NCI-H2107 treated with DMSO at 0.1 percent for 48 hours (cell line): ENCODE measurements at regions not wholly inside any gene's neighbourhood (a gene's known extent, or its start where the extent isn't known, plus 50 kb on each side); places are given as distances from the start of the nearest gene placed in this dataset.

Experiments
- DNase-seq: peaks from one replicate; lab custom pipeline; 2025; ENCODE audit not compliant: unreplicated experiment; lab: John Stamatoyannopoulos, UW

DNA sequence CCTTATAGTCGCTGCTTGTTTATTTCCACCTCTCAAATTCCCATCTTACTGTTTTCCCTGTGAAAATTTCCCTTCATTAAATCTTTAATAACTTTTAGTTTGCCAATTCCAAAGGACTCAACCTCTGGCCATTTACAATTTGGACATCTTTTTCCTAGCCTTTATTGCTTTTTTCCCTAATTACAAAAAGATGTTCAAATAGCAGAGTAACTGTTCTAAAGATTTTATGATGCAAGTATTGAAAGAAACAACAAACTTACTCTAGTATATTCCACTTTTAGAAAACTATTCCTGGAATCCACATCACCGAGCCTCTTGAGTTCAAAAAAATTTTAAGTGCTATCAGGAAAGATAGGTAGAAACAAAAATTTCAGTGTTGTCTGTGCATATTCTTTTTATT lies 174.1 kb upstream of the UBE2E2 start:
- DNase-seq = no peak

DNA sequence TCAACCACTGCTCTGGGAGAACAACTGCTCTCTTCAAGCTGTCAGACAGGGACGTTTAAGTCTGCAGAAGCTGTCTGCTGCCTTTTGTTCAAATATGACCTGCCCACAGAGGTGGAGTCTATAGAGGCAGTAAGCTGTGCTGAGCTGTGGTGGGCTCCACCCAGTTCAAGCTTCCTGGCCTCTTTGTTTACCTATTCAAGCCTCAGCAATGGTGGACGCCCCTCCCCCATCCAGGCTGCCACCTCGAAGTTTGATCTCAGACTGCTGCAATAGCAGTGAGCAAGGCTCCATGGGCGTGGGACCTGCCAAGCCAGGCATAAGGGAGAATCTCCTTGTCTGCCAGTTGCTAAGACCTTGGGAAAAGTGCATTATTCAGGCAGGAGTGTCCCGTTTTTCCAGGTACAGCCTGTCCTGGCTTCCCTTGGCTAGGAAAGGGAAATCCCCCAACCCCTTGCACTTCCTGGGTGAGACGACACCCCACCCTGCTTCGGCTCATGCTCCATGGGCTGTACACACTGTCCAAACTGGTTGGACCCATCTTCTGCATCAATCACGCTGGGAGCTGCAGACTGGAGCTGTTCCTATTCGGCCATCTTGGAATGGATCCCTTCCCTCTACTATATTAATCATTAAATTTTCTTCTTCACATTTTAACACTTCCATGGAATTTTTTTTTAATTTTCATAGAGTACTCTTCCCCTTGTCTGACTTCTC lies 167.0 kb upstream of the UBE2E2 start:
- no peak for DNase-seq

DNA sequence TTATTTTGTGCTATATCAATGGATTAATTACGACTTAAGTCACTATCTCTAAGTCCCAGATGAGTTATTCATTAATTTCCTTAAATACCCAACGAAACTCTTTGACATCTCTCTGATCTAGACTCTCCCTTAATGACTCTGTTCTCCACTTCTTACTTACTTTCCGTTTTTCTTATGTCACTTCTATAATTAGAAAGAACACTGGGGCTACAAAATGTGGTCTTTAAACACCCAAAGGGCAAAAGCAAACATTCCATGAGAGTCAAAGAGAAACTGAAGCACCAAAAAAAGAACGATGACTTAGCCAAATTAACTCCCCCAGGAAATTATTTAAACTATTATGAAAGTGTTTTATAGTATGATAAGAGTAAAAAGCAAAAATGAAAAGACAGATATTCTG lies 166.4 kb upstream of the UBE2E2 start:
- no peak for DNase-seq

DNA sequence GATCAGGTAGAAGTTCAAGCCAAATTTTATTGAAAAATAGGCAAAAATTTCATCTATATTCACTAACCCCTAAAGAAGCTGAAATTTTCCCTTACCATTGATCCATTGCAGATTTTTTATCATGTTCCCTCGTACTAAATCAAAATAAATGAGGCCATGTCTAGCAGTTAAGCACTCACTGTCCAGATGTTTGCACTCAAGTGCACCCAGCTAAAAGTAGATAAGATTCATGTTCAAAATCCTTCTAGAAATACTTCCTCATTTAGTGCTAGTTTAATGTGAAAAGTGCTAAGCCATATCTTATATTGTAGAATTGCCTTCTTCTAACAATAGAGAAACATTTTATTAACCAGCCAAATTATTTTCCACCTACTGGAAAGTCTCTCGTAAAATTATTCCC lies 164.7 kb upstream of the UBE2E2 start:
- no peak for DNase-seq

DNA sequence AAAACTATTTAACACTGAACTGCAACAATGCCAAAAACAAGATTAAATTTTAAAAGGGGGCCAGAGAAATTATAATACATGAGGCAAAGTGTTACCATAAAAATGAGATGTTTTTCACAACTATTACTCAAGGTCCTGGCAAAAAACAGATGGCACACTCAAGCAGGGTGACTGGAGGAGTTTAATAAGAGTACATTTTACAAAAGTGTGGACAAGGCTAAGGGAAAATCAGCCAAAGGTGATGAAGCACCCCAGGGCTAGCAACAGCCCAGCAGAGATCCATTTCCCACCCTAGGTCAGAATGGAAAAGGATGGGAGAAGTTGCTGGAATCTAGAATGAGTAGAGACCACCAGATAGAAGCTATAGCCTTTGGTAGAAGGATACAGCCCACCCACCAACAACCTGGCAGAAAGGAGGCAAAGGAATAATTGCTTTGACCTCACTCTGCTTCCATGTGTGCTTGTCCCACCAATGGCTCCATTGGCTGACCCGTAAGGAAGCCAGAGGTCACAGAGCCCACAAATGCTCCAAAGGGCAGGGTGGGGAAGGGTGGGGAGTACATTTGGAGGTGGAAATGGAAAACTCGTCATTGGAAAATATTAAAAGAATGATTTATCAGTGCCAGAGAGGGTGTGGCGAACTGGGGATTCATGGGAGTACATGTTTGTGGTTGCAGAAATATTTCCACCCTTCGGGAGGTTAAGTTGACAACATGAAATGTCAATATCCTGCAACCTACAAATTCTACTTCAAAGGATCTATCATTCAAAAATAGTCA lies 161.0 kb upstream of the UBE2E2 start:
- no peak for DNase-seq

DNA sequence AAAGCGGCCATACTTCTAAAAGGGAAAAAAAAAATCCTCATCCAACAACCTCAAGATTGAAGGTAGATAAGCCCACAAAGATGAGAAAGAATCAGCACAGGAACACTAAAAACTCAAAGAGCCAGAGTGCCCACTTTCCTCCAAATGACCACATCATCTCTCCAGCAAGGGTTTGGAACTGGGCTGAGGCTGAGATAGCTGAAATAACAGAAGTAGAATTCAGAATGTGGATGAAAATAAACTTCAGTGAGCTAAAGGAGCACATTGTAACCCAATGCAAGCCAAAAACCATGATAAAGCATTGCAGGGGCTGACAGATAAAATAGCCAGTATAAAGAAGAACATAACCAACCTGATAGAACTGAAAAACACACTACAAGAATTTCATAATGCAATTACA lies 158.7 kb upstream of the UBE2E2 start:
- DNase-seq = no peak

DNA sequence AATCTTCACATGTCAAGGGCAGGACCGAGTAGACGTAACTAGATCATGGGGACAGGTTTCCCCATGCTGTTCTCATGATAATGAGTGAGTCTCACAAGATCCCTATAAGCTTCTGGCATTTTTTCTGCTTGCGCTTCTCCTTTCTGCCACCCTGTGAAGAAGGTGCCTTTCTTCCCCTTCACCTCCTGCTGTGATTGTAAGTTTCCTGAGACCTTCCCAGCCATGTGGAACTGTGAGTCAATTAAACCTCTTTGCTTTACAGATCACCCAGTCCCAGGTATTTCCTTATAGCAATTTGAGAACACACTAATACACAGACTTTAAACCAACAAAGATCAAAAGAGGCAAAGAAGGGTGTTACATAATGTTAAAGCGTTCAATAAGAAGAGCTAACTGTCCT lies 156.6 kb upstream of the UBE2E2 start:
- DNase-seq = no peak

DNA sequence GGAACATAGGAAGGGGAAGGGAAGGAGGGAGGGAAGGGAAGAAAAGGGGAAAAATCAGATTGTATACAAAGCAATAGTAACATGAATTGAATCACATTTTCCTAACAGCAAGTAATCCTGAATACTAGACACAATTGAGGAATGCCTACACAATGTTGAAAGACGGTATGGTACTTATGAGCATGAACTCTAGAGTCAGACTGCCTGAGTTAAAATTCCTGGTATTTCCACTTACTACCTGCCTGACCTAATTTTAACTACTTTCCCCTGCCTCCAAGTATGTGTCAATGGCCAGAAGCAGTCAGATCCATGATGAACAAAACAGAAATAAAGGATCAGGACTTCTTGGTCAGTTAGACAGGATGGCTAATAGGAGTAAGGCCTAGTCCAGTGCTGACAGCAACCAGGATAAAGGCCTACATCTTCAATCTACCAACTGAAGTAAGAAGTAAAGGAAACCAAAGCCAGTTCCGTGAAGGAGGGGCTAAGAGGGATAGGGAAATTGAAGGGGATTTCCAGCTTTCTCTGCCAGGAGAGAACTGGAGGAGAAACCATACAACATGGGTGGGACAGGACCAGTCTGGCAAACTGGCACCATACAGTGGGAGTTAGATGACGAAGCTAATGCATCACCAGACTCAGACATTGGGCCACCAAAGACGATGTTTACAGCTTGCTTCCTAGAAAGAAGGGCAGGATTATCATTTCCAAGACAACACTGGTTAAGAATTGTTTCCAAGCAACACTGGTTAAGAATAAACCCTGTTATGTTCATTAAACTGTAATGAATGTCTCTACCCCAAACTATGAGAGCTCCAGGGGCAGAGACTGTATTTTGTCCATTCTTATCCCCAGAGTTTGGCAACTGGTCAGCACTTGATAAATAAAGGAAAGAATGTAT lies 151.6 kb upstream of the UBE2E2 start:
- DNase-seq = no peak

DNA sequence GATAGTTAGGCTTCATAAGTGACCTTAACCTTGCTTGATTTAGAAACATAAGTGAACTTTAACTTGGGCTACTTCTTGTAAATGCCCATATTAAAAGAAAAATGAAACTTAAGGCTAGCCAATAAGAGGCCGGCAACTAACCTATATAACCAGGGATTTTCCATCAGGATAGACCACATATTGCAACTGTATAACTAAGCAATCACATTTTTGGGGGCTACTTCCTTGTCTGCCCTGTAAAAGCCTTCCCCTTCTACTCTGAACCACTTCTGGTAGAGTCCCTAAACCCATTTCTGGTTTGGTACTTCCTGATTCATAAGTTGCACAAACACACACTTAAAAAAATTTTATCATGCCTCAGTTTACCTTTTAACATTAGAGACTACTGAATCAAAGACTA lies 150.9 kb upstream of the UBE2E2 start:
- DNase-seq = no peak

DNA sequence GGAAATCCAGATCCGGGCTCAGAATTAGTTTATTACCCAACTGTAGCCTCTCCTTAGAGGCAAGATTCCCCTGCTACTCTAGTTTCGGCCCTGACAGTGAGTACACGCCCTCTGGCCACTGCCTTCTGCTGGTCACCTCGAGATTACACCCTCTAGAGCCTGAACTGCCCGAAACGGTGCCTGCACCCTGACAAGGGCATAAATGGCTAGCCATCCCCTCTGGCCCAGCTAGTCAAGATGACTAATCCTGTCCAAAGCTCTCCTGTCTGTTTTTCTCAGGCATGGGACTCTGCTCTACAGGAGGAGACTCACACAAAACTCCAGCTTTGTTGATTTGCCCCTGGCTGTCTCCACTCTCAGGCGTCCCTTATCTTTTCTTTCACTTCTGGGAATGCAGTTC lies 150.5 kb upstream of the UBE2E2 start:
- no peak for DNase-seq

DNA sequence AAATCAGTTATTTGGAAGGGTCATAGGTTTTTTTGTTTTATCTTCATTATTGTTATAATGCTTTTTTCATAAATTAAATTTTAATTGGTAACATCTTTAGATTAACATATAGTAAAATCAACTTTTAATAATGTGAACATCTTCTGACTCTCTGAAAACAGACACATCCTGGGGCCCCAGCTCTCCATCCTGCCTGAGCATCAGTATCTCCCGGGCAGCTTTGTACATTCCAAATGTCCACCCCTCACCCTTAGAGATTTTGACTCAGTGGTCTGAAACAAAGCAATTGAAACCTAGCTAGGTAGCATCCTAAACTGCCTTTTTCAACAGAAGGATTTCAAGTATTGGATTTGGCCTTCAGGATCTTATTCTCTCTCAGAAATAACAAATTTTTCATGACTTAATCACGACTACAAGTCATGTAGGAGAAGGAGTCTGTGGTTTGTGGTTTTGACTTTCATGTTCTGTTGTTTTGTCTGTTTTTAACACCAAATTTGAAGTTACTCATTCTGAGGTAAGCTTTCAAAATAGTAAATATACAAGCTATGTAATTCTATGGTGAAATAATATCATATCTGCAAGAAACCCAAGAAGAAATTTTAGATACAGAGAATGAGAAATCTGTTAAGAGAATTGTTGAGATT lies 147.3 kb upstream of the UBE2E2 start:
- no peak for DNase-seq

DNA sequence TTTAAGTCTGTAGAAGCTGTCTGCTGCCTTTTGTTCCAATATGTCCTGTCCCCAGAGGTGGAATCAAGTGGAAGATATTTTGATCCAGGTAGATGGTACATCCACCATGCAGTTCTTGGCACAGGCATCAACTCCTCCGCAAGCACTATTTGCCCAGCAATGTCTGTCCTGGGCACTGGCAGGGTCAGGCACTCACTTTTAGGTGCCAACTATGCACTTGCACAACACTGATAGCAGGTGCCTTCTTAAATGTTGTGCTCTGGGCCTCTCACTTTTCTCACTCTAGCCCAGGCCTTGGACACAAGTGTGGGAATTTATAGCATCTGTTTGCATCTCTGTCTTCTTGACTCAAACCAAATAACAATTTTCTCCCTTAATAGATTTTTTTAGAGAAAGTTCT lies 140.5 kb upstream of the UBE2E2 start:
- no peak for DNase-seq

DNA sequence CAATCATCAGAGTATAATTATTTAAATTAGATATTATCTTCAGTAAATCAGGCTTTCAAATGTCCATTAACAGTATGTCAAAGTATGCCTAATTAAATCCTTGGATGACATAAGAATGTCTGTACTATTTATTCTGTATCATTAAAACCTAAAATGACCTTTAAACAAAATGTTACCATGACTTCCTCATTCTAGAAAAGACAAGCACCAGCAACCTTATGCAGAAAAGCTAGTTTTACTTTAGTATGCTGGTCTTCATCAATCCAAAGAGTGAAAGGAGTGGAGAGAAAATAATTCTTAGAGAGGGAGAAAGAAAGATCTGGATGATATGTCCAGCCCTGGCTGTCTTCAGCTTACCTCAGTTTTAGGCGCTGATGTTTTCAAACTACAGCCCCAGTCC lies 140.1 kb upstream of the UBE2E2 start:
- no peak for DNase-seq

DNA sequence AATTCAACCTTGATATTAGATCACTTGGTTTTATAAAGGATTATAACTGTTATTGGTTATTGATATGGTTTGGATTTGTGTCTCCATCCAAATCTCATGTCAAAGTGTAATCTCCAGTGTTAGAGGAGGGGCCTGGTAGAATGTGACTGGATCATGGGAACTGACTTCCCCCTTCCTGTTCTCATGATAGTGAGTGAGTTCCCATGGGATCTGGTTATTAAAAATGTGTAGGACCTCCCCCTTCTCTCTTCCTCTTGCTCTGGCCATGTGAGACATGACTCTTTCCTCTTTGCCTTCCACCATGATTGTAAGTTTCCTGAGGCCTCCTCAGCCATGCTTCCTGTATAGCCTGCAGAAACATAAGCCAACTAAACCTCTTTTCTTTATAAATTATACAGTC lies 136.0 kb upstream of the UBE2E2 start:
- no peak for DNase-seq

DNA sequence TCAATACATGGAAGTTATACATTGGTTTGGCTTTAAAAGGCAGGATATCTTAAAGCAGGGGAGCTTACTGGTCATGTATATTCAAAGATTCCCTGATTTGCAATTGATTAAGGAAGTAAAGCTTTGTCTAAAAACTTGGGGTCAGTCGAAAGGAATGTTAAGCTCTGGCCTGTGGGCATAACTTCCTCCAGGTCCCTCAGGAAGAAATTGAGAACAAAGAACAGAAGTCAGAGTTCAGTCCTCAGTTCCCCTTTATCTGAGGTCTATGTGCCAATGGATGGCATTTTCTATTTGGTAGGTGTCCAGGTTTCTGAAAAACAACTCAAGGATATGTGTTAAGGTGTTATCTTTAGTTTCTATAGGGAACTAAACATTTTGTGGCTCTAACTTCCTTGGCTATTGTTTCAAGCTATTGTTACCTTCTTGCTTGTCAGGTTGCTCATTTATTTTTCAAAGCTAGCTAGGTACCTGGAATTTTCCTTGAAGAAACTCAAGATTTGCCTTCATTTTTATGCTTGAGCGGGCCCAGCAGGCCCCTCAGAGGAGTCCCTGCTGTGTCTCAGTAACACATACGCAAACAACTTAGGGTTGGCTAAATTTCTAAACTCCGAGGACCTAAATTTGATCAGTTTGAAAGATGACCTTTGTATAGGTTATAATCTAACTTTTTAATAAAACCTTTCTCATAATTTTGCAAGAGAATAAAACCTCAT lies 135.0 kb upstream of the UBE2E2 start:
- no peak for DNase-seq

DNA sequence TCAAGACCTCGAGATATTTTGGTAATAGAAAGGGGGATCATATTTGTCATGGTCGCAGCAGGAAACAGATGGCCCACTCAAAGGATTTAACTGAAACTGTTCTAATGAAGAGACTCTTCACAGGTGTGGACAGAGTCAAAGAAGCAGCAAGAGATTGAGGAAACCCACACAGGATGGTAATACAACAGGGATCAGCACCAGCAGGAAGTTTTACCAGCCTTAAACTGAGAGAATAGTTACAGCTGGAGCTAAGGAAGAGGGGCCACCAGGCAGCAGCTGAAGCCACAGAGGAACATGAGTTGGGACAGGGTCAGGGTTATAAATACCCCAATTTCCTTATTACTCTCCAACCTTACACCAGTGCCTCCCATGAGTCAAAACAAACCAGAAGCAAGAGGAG lies 131.8 kb upstream of the UBE2E2 start:
- no peak for DNase-seq

DNA sequence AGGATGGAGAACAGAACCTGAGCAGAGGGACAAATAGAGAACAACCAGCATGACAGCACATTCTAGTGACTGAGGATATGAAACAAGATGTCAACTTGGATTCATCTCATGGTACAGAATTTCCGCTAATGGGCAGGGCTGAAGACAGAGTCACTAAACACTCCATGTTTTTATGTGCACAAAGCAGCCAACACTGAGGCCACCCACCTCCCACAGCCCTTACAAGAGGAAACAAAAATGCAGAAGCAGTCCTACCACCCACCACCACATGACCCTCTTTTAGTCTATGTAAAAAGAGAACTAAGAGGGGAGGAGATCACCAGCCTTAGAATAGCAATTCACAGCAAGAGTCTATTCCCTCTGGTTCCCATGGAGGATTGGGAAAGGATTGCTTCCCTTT lies 131.4 kb upstream of the UBE2E2 start:
- no peak for DNase-seq

DNA sequence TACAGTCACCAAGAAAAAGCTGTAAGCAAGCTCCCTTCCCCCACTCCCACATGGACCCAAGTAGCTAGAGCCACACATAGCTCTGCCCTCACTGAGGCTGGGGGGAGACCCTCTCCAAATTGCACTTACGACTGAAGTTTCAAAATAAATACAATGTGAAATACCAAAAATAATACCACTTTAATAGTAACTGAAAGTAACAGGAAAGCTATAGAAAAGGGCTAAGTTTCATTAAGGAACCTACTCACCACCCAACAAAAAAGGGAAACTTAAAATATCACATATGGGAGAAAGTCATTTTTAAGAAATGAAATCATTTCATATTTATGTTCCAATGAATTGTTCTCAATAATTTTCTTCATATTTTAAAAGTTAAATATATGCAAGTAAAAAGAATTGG lies 130.4 kb upstream of the UBE2E2 start:
- DNase-seq = no peak

DNA sequence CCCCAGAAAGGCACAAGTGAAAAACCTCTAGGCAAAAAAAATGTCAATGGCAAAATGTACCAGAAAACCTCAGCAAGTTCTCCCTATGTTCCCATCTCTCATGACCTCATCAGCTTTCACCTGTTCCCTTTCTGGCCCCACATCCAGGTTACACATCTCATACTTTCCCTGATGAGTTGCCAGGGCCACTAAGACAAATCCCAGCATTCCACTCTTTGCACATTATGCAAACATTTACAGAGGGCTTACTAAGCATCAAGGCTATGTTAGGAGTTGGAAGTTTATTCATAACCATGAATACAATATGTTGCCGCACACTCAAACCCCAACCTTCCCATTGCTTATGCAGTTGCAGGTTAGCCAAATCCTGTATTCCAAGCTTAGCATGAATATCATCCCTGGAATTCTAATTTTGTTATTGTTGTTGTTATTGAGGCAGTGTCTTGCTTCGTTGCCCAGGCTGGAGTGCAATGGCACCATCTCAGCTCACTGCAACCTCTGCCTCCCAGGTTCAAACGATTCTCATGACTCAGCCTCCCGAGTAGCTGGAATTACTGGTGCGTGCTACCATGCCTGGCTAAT lies 129.3 kb upstream of the UBE2E2 start:
- DNase-seq = no peak

DNA sequence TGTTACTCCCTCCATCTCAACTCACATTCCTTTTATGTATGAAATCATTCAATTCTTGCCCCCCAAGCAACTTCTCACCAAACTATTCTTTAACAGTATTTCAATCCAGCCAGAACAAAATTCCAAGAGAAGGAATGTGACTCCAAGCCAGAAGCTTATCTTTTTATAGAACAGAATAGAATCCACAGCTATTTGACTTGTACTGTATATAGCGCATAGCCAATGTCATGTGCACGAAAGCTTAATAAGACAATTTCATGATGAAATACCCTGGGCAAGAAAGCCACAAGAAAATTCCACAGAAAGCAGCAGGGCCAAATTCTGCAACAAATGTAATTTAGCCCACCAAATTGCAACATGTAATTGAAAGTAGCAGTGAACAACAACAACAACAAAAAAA lies 127.6 kb upstream of the UBE2E2 start:
- no peak for DNase-seq
